GM12873 (cell line): ENCODE measurements at regions not wholly inside any gene's neighbourhood (a gene's known extent, or its start where the extent isn't known, plus 50 kb on each side); places are given as distances from the start of the nearest gene placed in this dataset.

ENCODE experiments used
- TF ChIP-seq, protein P1 (sequence below): IDR thresholded peaks from 2 replicates; pipeline ENCODE4 v1.5.1; 2012; ENCODE audit warnings: low read depth, mild to moderate bottlenecking, moderate library complexity, low read length, control low read depth; ENCODE audit not compliant: insufficient read depth; ENCODE audit errors: missing control alignments

DNA sequence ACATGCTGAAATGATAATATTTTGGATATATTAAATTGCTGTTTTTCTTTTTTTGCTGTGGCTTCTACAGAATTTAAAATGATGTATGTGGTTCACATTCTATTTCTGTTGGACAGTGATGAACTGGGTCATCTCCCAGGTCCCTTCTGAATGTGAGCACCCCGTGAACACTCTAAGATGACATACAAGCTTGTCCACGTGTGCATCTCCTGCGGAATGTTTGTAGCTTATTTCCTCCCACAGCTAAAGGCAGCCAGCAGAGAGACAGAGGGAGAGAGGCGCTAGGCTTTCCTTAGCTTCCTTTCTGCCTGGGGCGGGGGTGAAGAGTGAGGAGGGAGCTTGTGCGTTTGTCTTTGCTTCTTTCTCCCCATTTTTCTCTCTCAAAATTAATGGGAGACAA is 219.1 kb downstream of the EMX2 start:
- TF ChIP-seq, protein P1, sequence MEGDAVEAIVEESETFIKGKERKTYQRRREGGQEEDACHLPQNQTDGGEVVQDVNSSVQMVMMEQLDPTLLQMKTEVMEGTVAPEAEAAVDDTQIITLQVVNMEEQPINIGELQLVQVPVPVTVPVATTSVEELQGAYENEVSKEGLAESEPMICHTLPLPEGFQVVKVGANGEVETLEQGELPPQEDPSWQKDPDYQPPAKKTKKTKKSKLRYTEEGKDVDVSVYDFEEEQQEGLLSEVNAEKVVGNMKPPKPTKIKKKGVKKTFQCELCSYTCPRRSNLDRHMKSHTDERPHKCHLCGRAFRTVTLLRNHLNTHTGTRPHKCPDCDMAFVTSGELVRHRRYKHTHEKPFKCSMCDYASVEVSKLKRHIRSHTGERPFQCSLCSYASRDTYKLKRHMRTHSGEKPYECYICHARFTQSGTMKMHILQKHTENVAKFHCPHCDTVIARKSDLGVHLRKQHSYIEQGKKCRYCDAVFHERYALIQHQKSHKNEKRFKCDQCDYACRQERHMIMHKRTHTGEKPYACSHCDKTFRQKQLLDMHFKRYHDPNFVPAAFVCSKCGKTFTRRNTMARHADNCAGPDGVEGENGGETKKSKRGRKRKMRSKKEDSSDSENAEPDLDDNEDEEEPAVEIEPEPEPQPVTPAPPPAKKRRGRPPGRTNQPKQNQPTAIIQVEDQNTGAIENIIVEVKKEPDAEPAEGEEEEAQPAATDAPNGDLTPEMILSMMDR: no peak

DNA sequence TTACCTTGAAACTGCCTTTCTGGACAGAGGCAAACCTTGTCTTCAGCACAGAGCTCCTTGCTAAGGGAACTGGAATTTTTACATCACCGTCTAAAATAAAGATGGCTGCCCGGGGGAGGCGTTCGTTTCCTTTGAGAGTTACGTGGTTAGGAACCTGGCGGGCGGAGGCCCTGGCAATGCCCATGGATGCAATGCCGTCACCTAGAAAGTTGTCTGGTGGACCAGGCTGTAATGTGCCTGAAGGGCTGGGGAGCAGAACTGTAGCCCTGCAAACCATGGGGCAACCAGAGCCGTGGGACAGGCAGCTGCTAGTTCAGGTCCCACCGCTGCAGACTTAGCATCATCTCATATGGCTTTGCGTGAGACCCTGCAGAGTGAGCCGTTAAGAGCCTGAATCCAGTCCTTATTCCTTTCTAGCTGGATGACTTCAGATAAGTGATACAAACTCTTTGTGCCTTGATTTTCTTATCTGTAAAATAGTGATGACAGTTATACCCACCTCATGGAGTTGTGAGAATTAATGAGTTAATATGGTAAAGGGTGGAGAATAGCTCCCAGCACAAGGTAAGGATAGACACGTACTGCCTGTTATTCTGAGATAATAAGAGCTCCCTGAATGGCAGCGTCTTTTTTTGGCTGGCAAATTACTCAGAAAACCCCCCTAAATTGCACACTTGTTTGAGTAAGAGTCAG is 219.7 kb downstream of the EMX2 start:
- TF ChIP-seq, protein P1: no peak

DNA sequence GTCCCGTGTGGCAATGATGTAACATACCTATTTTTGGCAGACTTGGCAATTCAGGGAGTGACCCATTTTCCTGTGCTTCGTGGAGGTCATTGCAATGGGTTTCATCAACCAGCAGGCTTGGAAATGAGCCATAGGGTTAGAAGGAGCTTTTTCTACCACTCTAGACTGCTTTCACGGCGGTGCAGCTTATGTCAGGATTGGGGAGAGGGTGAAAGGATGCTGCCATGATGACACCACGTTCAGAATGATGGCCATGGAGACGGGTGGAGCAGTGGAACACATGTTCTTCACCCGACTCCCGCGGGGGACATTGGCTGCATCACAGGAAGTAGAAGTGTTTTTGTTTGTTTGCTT is 220.2 kb downstream of the EMX2 start:
- TF ChIP-seq, protein P1: no peak

DNA sequence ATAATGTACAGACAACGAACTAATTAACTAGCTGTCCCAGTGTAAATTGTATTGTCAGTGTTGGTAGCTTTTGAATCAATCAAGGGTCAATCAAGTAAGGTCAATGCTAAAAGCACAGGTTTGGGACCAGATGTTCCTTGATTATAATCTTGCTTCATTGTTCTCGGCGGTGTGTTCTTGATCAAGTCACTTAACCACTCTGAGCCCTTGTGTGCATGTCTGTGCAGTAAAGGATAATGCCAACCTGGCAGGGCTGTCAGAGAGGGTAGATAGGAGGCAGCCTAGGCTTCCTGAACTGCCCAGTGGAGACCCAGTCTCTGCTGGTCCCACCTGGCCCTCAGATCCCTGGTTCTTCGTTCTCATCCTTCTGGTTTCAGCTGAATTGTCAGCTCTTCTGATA is 221.0 kb downstream of the EMX2 start:
- TF ChIP-seq, protein P1: no peak

DNA sequence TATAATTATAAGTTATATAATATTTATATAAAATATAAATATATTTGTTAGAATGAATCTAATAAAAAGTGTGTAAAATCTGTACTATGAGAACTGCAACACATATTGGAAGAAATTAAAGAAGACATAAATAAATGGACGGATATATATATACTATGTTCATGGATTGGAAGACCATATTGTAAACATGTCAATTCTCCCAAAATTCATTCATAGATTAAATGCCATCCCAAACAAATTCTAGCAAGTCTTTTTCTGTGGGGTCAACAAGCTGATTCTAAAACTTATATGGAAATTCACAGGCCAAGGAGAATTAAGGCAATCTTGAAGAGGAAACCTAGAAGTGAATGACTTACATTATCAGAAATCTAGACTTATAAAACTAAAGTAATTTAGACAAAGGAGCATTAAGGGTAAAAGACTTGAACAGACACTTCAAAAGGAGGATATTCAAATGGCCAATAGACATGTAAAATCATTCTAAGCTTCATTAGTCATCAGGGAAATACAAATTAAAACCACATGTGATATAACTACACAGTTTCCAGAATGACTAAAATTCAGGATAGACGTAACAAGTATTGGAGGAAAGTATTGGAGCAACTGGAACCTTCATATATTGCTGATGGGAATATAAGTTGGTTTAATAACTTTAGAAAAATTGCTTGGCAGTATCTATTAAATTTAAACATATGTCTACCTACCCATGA is 225.9 kb downstream of the EMX2 start:
- TF ChIP-seq, protein P1: no peak

DNA sequence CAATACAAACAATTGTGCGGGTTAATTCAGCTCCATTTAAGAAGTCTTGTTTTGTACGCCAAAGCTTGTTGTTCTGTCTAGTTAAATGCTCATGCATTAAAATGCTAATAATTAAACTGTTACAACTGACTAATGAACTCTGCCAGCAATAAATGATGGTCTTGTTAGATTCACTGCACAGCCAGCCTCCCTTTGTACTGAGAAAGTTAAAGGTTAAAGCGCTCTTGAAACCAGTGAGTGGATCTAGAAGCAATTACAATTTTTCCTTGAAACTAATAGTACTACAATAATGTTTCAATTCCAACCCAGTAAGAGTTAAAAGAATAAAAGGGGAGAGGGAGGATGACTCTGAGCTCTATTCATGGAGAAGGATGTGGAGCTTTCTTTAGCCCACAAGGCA is 233.0 kb downstream of the EMX2 start:
- TF ChIP-seq, protein P1: no peak

DNA sequence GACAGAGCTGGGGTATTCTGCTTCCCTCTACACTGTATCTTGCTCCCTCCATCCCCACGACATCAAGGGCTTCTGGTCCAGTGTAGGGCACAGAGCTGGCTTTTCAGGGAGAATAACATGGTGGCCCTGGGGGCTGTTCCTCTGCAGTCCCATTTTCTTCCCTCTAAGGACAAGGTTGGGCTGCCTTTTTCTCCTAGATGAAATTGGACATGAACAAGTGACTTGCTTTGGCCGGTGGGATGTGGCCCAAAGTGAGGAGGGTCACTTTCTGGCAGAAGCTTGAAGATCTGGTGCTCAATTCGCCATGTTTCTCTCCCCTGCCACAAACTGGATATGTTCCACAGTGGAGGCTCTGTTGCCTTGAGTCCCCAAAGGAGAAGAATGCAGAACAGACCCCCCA is 235.7 kb downstream of the EMX2 start:
- TF ChIP-seq, protein P1: no peak
